ENCODE measurements at regions not wholly inside any gene's neighbourhood (a gene's known extent, or its start where the extent isn't known, plus 50 kb on each side); places are given as distances from the start of the nearest gene placed in this dataset.

- TF ChIP-seq, protein P1, sequence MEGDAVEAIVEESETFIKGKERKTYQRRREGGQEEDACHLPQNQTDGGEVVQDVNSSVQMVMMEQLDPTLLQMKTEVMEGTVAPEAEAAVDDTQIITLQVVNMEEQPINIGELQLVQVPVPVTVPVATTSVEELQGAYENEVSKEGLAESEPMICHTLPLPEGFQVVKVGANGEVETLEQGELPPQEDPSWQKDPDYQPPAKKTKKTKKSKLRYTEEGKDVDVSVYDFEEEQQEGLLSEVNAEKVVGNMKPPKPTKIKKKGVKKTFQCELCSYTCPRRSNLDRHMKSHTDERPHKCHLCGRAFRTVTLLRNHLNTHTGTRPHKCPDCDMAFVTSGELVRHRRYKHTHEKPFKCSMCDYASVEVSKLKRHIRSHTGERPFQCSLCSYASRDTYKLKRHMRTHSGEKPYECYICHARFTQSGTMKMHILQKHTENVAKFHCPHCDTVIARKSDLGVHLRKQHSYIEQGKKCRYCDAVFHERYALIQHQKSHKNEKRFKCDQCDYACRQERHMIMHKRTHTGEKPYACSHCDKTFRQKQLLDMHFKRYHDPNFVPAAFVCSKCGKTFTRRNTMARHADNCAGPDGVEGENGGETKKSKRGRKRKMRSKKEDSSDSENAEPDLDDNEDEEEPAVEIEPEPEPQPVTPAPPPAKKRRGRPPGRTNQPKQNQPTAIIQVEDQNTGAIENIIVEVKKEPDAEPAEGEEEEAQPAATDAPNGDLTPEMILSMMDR (IDR thresholded peaks at IDR 0.05), result no peak
- TF ChIP-seq ZFX (IDR thresholded peaks at IDR 0.05; ENCODE audit: borderline replicate concordance), result no peak
Measured at GRCh38 chr10:58082248-58082647, 185.4 kb downstream of the IPMK start.

Data from 22Rv1 (cell line).